HG02943 (cell line): ENCODE measurements at regions not wholly inside any gene's neighbourhood (a gene's known extent, or its start where the extent isn't known, plus 50 kb on each side); places are given as distances from the start of the nearest gene placed in this dataset.

Experiments used
- ATAC-seq: cut with Tn5 transposase; IDR thresholded peaks from one replicate; pipeline ENCODE4 v1.9.1; 2021; ENCODE audit warnings: mild to moderate bottlenecking, low read depth, moderate library complexity; ENCODE audit not compliant: unreplicated experiment

DNA sequence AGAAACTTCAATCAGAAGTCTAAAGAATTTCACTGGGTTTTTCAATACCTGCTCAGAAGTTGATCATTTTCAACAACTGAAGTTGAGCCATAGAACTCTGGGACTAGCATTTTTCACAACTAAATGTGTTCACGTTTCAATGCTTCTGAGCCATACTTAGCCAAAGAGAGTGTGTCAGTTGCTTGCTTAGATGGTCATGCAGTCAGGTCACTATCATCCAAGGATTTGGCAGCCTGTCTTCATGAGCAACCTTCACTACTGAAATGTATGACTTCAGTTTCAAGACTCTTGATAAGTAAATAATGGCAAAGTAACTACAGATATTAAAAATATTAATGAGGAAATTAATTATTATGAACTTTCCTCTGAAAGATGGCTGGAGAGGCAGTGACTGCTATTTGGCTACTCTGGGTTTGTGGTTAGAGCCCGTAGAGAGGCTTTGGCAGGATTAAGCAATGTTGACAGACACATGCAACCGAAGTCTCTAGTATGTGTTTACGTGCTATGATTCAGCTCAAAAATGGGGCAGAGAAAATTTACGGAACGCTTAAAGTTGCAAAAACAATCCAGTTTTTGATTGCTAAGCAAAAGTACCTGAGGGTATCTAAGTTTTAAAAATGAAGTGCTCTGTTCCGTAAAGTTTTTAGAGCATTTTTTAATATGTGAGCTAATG is 133.8 kb downstream of the GMNC start:
- ATAC-seq, result no peak

DNA sequence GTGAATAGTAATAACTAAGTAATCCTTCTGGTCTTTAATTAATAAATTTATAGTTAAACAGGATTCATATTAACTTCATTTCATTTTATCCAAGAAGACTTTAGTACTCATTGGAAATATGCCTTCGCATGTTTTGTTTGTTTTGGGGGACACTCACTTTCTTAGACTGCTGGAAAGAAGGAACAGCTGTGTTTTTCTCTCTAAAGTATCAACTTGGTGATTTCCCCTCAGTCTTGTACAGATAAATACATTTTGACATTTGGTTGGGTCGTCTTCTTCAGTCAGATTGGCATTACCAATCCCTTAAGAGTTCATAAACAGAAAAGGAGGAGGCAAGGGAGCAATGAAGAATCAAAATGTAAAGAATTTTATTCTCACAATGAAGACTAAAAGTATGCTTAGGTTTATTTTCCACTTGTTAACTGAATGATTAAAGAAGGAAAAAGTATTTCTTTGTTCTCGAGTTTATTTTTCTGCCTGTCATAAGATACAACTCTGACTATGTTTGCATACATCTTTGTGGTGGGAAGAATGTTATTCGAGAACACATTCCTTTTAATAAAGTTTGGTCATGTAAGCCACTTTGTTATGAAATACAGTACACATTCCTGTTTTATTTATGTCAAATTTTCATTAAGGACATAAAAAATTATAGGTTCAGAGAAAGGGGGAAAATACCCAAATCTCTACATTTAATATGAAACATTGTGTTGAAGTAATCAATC is 140.2 kb downstream of the GMNC start:
- no peak for ATAC-seq

DNA sequence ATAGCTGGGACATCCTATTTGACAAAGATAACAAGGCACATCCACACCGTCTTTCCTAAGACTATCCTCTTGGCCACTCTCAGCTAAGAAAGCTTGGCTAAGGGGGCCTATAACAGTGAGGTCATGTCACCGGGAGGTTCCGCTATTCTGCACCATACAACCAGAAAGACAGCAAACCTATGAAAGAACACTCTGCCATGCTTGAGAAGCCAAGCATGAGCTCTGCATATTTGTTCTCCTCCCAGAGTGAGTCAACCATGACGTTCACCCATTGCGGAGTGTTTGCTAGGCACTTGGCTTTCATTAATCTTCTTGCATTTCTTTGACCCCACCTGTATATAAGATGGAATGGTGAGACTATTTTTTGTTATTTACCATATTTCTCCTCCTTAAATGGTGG is 141.2 kb downstream of the GMNC start:
- ATAC-seq, result peak; percentile 86

DNA sequence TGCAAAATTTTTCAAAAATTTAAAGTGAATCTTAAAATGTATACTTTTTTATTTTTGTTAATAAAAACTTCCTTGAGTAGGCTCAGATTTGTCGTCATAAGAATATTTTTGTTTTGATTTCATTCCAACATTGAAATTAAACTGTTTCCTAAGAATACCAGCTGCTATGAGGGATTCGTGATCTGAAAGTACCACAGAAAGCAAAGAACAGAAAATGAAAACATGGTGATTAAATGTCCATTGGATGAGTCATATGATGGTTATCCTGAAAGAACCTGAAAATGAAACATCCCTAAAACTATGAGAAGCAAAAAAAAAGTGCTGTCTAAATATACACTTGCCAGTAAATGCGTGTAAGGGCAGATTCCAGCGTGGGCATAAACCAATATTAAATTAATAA is 143.8 kb downstream of the GMNC start:
- no peak for ATAC-seq

DNA sequence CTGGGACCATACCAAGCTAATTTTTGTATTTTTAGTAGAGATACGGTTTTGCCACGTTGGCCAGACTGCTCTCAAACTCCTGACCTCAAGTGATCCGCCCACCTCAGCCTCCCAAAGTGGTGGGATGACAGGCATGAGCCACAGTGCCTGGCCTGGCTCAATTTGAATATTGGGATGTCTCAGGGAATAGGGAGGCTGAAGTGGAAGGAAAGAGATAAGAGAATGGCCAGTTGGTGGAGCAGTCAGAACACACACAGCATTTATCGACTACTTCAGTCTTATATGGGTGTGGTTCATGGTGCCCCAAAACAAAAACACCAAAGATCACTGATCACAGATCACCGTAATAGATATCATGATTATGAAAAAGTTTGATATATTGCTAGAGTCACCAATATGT is 144.4 kb downstream of the GMNC start:
- no peak for ATAC-seq

DNA sequence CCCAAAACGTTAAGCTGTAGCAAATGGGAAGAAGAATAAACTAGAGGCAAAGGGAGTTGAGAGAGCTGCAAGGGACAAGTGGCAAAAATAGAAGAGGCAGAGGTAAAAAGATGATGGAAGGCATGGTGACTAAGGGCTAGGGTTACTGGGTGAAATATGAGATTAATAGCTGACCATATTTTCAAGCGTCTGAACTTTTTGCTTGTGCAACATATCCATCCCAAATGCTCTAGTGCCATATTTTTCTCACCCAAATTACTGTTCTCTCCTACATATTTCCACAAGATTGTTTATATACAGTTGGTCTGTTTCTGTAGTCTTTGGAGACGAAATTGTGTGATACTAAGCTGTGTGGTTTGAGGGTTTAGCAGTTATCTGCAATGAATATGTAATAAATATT is 145.5 kb downstream of the GMNC start:
- no peak for ATAC-seq

DNA sequence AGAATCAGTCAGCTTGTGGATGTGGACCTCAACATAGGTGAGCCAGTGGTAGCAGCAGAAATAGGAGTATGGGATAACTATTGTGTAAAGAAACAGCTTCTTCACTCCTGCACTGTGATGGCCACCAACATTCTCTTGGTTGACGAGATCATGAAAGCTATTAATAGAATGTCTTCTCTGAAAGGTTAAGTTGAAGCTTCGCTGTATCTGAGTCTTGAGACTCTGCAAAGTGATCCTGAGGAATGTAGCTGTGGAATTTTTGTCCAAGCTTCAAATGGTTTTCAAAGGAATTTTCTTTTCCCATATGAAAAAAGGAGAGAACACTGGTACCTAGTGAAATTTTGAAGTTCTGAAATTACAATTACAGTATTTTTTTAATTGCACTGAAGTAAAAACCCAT is 146.3 kb downstream of the GMNC start:
- no peak for ATAC-seq

DNA sequence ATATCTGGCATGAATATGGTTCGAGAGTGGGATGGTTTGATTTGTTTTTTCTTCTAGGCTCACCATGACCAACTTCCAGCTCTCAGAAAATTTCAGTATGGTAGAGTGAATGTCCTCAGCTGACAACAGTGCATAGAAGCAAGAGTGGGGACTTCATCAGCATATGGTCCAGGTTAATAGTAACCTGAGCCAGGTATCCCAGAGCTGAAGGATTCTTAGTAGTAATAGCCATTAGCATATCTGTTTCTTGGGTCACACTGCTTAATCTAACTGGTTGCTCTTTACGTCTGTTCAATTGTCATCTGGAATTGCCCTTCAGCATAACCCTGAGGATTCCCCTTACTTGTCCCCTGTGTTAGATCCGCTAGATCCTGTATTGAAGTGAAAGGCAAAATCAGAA is 151.8 kb downstream of the GMNC start:
- ATAC-seq, result no peak

DNA sequence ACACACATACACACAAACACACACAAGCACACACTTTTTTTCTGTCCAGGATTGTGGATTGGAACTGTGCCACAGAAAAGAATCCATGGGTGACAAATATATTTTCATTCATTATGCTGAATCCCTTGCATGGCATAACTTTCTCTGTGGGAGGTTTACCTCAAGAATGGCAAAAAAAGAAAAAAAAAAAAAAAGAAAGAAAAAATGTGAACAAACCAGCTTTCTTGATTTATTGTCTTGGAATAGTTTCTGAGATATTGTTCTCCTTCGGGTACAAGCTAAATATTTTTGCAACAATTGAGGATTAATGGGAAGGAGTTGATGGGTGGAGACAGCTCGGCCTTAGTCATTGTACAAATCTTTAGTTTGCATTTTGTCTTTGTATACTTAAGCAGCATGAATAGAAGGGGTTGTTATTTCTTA is 153.1 kb downstream of the GMNC start:
- no peak for ATAC-seq
